ENCODE measurements at regions not wholly inside any gene's neighbourhood (a gene's known extent, or its start where the extent isn't known, plus 50 kb on each side); places are given as distances from the start of the nearest gene placed in this dataset.

GRCh38 chr10:65556006-65556405, 1369.8 kb upstream of the LRRTM3 start:
- no peak for TF ChIP-seq ZNF570 (CRISPR knock-in tag; IDR thresholded peaks at IDR 0.05; ENCODE audit: borderline replicate concordance)
- TF ChIP-seq ZNF232 (CRISPR knock-in tag; IDR thresholded peaks at IDR 0.05; ENCODE audit: borderline replicate concordance): no peak

All from HepG2 (cell line).